ENCODE measurements at regions not wholly inside any gene's neighbourhood (a gene's known extent, or its start where the extent isn't known, plus 50 kb on each side); places are given as distances from the start of the nearest gene placed in this dataset.

DNA sequence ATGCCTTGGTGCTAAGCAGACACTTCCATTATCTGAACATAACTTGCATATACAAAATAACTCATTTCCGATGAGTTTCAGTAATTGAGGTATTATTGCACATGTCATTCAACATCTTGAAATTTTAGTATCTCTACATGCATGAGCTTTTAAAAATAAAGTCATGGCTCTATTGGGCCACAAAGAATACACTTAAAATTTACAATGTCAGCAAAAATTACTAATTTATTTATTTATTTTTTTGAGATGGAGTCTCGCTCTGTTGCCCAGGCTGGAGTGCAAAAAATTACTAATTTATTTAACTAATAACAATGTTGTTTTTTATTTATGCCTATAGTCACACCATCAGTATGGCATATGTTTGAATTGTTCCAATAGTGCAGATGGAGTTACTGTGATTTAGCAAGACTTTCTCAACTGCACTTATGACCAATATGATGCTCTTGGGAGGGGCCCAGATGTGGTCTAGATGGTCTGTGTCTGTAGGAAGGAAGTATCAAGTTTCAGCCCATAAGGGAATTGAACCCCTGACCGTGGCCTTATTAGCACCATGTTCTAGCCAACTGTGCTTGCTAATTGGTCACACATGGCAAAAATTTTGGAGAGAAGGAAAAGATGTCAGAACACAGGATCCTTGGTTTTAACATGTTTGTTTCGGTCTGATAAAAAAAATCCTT, 370.7 kb upstream of the TSHZ2 start:
- TF ChIP-seq, protein P1, sequence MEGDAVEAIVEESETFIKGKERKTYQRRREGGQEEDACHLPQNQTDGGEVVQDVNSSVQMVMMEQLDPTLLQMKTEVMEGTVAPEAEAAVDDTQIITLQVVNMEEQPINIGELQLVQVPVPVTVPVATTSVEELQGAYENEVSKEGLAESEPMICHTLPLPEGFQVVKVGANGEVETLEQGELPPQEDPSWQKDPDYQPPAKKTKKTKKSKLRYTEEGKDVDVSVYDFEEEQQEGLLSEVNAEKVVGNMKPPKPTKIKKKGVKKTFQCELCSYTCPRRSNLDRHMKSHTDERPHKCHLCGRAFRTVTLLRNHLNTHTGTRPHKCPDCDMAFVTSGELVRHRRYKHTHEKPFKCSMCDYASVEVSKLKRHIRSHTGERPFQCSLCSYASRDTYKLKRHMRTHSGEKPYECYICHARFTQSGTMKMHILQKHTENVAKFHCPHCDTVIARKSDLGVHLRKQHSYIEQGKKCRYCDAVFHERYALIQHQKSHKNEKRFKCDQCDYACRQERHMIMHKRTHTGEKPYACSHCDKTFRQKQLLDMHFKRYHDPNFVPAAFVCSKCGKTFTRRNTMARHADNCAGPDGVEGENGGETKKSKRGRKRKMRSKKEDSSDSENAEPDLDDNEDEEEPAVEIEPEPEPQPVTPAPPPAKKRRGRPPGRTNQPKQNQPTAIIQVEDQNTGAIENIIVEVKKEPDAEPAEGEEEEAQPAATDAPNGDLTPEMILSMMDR (IDR thresholded peaks at IDR 0.05): no peak
- TF ChIP-seq POLR2A (IDR thresholded peaks at IDR 0.05) (no peak), POLR2AphosphoS5 (IDR thresholded peaks at IDR 0.05) (no peak)
